OCI-M1 (cell line): ENCODE measurements at regions not wholly inside any gene's neighbourhood (a gene's known extent, or its start where the extent isn't known, plus 50 kb on each side); places are given as distances from the start of the nearest gene placed in this dataset.
"Not testable (repeated sequence)": the region's sequence is repeated elsewhere in the genome, so short reads cannot be mapped to it uniquely, and the experiment has no call there.

Experiments
- DNase-seq: peaks from one replicate; lab custom pipeline; 2025; lab: John Stamatoyannopoulos, UW

GRCh38 chr2:4695281-4695861, 992.0 kb downstream of the DCDC2C start:
- DNase-seq, result no peak

- peak; percentile 41 for DNase-seq
These were observed 977.1 kb upstream of the SOX11 start for GRCh38 chr2:4715065-4715464.

GRCh38 chr2:4718777-4719176, 973.4 kb upstream of the SOX11 start:
- no peak for DNase-seq

GRCh38 chr2:4725618-4726017, 966.6 kb upstream of the SOX11 start:
- DNase-seq, result no peak

- DNase-seq, result no peak
These were observed 959.6 kb upstream of the SOX11 start for GRCh38 chr2:4732560-4732959.

- no peak for DNase-seq
These were observed 946.9 kb upstream of the SOX11 start for GRCh38 chr2:4745056-4745991.

GRCh38 chr2:4753721-4754120, 938.5 kb upstream of the SOX11 start:
- DNase-seq, result no peak

GRCh38 chr2:4762951-4763376, 929.2 kb upstream of the SOX11 start:
- DNase-seq, result peak; percentile 59

- DNase-seq, result no peak
These were observed 926.2 kb upstream of the SOX11 start for GRCh38 chr2:4765787-4766530.

GRCh38 chr2:4775668-4776067, 916.5 kb upstream of the SOX11 start:
- DNase-seq, result no peak

- peak; percentile 26 for DNase-seq
These were observed 911.5 kb upstream of the SOX11 start for GRCh38 chr2:4780679-4781078.

- no peak for DNase-seq
These were observed 909.5 kb upstream of the SOX11 start for GRCh38 chr2:4782647-4783046.

- no peak for DNase-seq
These were observed 900.7 kb upstream of the SOX11 start for GRCh38 chr2:4791488-4791887.

- no peak for DNase-seq
These were observed 900.1 kb upstream of the SOX11 start for GRCh38 chr2:4792126-4792525.

GRCh38 chr2:4803396-4803795, 888.8 kb upstream of the SOX11 start:
- DNase-seq, result no peak

- not testable (repeated sequence) for DNase-seq
These were observed 878.0 kb upstream of the SOX11 start for GRCh38 chr2:4814137-4814536.

GRCh38 chr2:4827836-4828235, 864.3 kb upstream of the SOX11 start:
- no peak for DNase-seq

- DNase-seq, result no peak
These were observed 863.4 kb upstream of the SOX11 start for GRCh38 chr2:4828682-4829374.

- no peak for DNase-seq
These were observed 860.4 kb upstream of the SOX11 start for GRCh38 chr2:4831751-4832150.

GRCh38 chr2:4832642-4833041, 859.5 kb upstream of the SOX11 start:
- no peak for DNase-seq

GRCh38 chr2:4838626-4839025, 853.6 kb upstream of the SOX11 start:
- DNase-seq, result no peak

- no peak for DNase-seq
These were observed 851.4 kb upstream of the SOX11 start for GRCh38 chr2:4840791-4841190.
